ENCODE measurements at regions not wholly inside any gene's neighbourhood (a gene's known extent, or its start where the extent isn't known, plus 50 kb on each side); places are given as distances from the start of the nearest gene placed in this dataset.

DNA sequence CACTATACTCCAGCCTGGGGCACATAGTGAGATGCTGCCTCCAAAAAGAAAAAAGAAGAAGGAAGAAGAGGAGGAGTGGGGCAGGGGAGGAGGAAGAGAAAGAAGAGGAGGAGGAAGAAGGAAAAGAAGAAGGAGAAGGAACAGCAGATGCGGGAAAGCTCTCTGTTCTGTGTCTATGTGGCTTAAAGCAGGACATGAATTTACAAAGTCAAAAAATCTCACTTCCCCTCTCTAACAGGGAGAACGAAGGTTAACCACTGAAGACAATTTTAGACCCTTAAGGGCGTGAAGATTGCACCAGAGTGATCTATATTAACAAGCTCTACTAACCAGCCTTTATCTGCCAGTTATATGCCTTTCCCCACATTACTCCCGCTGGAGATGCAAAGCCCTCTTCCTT is 258.9 kb downstream of the METTL4 start:
- Histone ChIP-seq H3K4me1 (ENCODE audit: insufficient read depth) (no peaks in the 10 kb centered on the region), H3K36me3 (ENCODE audit: insufficient read depth) (no peaks in the 10 kb centered on the region), H3K4me3 (ENCODE audit: low read depth, low read length) (no peak overlapping the region), H3K27ac (ENCODE audit: low read depth) (no peak overlapping the region)
- 43% methylated on average over 4 of the region's 4 CpGs for WGBS
- DNase-seq (ENCODE audit: extremely low spot score): no peak

DNA sequence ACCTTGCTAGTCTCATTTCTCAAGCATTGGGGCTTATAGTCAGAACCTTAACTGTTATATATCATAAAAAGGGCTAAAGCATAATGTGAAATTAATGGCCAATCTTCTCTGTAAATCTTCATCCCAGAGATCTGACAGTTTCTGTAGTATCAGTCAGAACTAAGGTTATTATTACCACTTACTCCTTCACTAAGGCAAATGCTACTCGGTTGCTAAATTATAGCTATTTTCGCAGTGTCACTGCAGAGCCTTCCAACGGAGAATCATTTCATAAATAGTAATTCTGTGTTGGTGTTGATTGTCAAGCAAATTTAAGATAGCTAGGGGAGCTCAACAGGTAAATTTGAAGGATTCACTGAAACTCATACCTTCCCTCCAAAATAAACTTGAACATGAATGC is 258.0 kb downstream of the METTL4 start:
- Histone ChIP-seq H3K36me3 (ENCODE audit: insufficient read depth) (no peaks in the 10 kb centered on the region), H3K4me1 (ENCODE audit: insufficient read depth) (no peaks in the 10 kb centered on the region), H3K4me3 (ENCODE audit: low read depth, low read length) (no peak overlapping the region), H3K27ac (ENCODE audit: low read depth) (no peak overlapping the region)
- no peak for DNase-seq (ENCODE audit: extremely low spot score)
- 82% methylated on average over 3 of the region's 3 CpGs for WGBS

DNA sequence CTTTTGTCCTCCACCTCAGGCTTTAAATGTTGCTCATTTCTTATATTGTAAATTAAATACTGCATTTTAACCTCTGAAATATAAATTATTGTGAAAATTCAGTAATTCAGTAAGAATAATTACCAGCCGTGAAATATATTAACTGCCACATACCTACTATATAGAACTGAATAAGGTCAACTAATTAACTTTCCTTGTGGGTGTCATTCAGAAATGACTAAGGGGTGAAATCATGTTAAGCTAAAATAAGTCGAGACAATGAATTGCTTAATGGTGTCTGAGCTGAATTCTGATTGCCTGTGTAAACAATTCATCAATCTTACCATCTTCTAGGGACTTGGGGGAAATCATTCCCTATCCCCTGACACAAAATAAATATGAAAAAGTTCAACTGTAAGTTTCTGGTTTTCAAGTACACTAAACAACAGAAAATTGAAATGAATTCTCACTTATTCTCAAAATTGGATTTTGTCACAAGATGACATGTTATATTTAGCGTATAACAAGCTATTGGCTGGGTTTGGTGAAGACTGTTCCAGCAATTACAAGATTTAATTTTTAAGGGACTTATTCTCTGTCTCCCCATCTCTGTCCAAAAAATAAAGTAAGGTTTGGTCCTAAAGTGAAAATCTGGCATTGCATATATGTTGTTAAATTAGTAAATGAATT is 255.1 kb downstream of the METTL4 start:
- Histone ChIP-seq H3K27ac (ENCODE audit: low read depth) (no peak overlapping the region), H3K4me3 (ENCODE audit: low read depth, low read length) (no peak overlapping the region), H3K4me1 (ENCODE audit: insufficient read depth) (no peaks in the 10 kb centered on the region), H3K36me3 (ENCODE audit: insufficient read depth) (no peaks in the 10 kb centered on the region)
- WGBS: 77% methylated on average over 3 of the region's 3 CpGs
- DNase-seq (ENCODE audit: extremely low spot score): no peak

DNA sequence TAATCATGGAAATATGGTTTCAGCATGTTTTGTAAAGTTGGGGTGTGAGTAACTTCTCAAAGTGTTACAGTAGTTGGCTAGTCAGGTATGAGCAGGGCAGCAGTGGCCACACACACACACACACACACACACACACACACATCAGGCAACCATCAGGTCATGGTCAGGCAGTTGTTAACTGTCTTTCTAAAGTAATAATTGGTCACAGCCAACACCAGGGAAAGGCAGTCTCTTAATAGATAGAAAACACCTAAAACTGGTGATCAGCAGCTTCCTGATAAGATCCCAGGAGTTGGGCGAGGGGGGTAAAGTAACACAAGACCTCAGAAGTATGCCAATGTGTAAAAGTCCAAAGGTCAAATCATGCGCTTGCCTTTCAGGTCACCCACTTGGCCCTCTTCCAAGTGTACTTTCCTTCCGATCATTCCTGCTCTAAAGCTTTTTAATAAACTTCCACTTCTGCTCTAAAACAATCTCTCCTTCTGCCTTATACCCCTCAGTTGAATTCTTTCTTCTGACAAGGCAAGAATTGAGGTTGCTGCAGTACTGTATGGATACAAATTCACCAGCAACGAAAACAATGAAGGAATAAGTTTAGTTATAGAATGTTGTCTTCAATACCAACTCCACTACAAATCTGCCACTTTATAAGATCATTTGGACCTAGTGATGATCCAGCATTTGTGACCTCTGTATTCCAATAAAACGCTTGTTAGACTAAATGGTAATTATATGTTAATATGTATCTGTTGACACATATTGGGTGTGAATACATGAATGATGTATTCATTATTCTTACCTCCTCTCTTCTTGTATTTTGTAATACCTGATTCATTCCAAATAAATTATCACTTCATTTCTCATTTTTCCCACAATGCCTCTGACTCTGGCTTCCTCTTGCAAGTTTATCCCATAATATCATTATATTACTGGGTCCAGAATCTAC is 254.3 kb downstream of the METTL4 start:
- H3K4me1 ChIP-seq (ENCODE audit: insufficient read depth): no peaks in the 10 kb centered on the region
- no peaks in the 10 kb centered on the region for H3K36me3 ChIP-seq (ENCODE audit: insufficient read depth)
- H3K27ac ChIP-seq (ENCODE audit: low read depth): no peak overlapping the region
- no peak for DNase-seq (ENCODE audit: extremely low spot score)
- no peak overlapping the region for H3K4me3 ChIP-seq (ENCODE audit: low read depth, low read length)
- WGBS: 50% methylated on average over 5 of the region's 5 CpGs

DNA sequence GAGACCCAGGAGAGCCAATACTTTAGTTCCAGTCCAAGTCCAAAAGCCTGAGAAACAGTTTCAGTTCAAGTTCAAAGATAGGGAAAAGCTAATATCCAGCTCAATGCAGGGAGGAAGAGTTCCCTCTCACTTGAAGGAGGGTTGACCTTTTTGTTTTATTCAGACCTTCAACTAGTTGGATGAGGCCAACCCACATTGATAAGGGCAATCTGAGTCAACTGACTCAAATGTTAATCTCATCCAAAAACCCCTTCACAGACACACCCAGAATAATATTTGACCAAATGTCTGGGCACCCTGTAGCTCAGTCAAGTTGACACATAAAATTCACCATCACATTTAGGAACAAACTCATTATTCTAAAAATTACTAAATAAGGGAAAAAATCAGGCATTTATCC is 246.8 kb downstream of the METTL4 start:
- no peak overlapping the region for H3K27ac ChIP-seq (ENCODE audit: low read depth)
- H3K36me3 ChIP-seq (ENCODE audit: insufficient read depth): no peaks in the 10 kb centered on the region
- H3K4me1 ChIP-seq (ENCODE audit: insufficient read depth): no peaks in the 10 kb centered on the region
- no peak for DNase-seq (ENCODE audit: extremely low spot score)
- no peak overlapping the region for H3K4me3 ChIP-seq (ENCODE audit: low read depth, low read length)

DNA sequence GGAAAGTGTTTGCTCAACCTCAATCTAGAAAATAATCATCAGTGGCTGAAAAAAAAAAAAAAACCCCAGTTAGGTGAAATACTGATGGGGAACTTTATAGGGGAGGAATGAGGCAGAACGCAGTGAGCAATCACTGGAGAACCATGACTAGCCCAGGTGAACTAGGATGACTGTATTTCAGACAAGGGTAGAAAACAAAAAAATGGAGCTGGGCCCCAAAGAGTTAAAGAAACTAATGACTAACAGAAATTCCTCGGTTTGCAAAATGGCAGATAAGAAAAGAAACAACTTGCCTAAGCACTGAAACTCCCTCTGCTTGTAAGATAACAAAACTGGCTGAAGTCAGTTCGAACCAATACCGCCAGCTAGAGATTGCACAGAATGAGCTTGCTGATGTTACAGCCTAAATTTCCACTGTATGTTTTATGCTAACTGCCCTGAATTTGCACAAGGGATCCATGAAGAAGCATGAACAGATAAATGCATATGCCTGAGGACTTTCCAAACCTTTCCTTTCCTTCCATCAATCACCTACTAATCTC is 245.9 kb downstream of the METTL4 start:
- Histone ChIP-seq H3K4me3 (ENCODE audit: low read depth, low read length) (no peak overlapping the region), H3K4me1 (ENCODE audit: insufficient read depth) (no peaks in the 10 kb centered on the region), H3K36me3 (ENCODE audit: insufficient read depth) (no peaks in the 10 kb centered on the region), H3K27ac (ENCODE audit: low read depth) (no peak overlapping the region)
- no peak for DNase-seq (ENCODE audit: extremely low spot score)
- WGBS: 40% methylated on average over 4 of the region's 4 CpGs

DNA sequence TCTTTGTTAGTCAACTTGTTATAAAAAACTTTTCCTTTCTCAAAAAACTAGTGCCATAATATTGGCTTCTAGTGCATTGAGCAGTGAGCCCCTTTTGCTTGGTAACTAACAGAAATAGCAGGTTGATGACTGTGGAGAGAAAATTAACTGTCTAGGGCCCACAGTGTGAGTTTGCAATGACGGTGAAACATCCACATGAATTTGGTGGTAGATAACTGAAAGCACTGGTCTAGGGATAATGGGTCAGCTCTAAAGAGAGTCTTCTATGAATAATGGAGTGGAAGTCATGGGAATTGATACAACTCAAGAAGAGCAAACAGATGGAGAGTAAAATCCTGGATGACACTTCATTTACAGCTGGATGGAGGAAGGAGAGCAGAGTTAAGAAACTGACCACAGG is 245.4 kb downstream of the METTL4 start:
- Histone ChIP-seq H3K36me3 (ENCODE audit: insufficient read depth) (no peaks in the 10 kb centered on the region), H3K4me3 (ENCODE audit: low read depth, low read length) (no peak overlapping the region), H3K27ac (ENCODE audit: low read depth) (no peak overlapping the region), H3K4me1 (ENCODE audit: insufficient read depth) (no peaks in the 10 kb centered on the region)
- no peak for DNase-seq (ENCODE audit: extremely low spot score)
- WGBS: 82% methylated on average over 1 of the region's 1 CpG

DNA sequence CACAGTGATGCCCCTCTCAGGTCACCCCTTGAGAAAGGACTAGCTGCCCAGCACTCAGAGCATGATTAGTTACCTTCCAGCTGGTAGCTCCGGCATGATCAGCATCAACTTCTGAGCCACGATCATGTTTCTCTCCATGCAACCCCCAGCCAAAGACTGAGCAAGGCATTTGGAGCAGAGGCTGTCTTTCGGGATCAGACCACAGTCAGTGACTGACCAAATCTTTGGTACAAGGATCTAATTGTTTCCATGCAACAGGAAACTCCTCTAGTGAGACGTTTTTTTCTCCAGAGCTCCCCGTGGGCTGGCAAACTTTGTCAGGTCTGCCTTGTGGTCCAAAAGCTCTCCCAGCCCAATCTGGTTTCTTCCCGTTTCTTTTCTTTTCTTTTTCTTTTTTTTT is 244.3 kb downstream of the METTL4 start:
- H3K36me3 ChIP-seq (ENCODE audit: insufficient read depth): no peaks in the 10 kb centered on the region
- no peak overlapping the region for H3K4me3 ChIP-seq (ENCODE audit: low read depth, low read length)
- DNase-seq (ENCODE audit: extremely low spot score): no peak
- no peak overlapping the region for H3K27ac ChIP-seq (ENCODE audit: low read depth)
- H3K4me1 ChIP-seq (ENCODE audit: insufficient read depth): no peaks in the 10 kb centered on the region
- WGBS: 44% methylated on average over 6 of the region's 6 CpGs

DNA sequence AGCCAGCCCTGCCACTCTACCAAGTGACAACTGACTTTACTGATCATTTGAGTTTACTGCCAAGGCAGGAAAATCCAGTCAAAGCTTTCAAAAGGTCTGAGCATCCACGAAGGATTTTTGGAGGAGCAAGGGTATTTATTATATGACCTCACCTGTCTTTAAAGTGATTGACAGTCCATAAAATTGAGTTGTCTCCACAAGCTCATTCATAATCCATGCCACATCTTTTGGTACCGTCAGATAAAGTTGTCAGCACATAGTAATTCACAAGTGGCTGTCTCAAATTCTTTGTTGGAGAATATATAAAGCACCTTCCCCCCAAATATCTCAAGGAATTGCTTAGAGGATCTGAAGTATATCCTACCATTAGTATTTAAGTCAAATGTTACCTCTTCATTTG is 240.5 kb downstream of the METTL4 start:
- Histone ChIP-seq H3K4me1 (ENCODE audit: insufficient read depth) (no peaks in the 10 kb centered on the region), H3K27ac (ENCODE audit: low read depth) (no peak overlapping the region), H3K4me3 (ENCODE audit: low read depth, low read length) (no peak overlapping the region), H3K36me3 (ENCODE audit: insufficient read depth) (no peaks in the 10 kb centered on the region)
- WGBS: 25% methylated on average over 2 of the region's 2 CpGs
- DNase-seq (ENCODE audit: extremely low spot score): no peak

DNA sequence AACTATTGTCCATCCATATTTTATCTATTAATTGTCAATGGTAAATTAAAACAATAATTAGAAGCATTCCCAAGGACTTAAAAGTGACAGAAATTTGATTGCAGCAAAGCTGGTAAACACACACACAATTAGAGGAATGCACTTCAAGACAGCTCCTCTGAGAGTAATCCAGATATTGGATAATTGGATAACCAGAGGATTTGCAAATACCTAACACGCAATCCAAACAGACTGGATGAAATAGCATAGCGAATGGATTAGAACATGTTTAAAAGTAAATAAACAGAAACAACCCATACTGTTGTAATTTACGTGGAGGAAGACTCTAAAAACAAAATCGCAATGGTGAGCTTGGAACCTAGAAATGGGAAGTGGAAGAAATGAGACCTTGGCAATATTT is 239.8 kb downstream of the METTL4 start:
- 82% methylated on average over 4 of the region's 4 CpGs for WGBS
- no peak overlapping the region for H3K4me3 ChIP-seq (ENCODE audit: low read depth, low read length)
- no peaks in the 10 kb centered on the region for H3K36me3 ChIP-seq (ENCODE audit: insufficient read depth)
- no peak for DNase-seq (ENCODE audit: extremely low spot score)
- H3K4me1 ChIP-seq (ENCODE audit: insufficient read depth): no peaks in the 10 kb centered on the region
- no peak overlapping the region for H3K27ac ChIP-seq (ENCODE audit: low read depth)

DNA sequence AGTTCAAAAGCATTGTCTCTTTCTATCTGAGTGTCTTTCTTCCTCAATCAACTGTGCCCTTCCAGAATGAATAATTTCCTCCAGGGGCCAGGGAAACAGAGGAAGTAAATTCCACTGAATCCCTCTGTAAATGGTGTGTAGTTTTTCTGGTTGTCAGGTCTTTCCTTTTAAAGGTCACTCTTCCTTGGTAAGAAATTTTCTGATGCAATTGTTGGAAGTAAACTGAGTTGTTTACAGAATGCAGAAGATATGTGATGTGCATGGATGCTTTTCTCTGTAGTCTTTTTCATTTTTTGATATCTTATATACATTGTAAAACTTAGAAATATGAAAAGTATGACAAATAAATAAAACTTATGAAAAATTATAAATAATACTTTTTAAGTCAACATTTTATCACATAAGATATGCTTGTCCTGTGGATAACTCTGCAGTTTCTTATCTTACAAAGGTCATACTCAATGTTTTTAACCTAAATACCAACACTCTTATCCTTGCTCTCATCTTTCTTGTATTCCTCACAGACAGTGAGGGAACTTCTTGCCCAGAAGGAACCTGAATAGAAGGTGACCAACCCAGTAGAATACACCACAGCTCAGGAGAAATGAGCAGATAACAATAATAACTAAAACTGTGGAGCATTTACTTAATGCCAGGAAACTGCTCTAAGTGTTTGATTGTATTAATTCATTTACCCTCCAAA is 234.5 kb downstream of the METTL4 start:
- Histone ChIP-seq H3K36me3 (ENCODE audit: insufficient read depth) (no peaks in the 10 kb centered on the region), H3K4me3 (ENCODE audit: low read depth, low read length) (no peak overlapping the region), H3K27ac (ENCODE audit: low read depth) (no peak overlapping the region), H3K4me1 (ENCODE audit: insufficient read depth) (no peaks in the 10 kb centered on the region)
- DNase-seq (ENCODE audit: extremely low spot score): no peak

DNA sequence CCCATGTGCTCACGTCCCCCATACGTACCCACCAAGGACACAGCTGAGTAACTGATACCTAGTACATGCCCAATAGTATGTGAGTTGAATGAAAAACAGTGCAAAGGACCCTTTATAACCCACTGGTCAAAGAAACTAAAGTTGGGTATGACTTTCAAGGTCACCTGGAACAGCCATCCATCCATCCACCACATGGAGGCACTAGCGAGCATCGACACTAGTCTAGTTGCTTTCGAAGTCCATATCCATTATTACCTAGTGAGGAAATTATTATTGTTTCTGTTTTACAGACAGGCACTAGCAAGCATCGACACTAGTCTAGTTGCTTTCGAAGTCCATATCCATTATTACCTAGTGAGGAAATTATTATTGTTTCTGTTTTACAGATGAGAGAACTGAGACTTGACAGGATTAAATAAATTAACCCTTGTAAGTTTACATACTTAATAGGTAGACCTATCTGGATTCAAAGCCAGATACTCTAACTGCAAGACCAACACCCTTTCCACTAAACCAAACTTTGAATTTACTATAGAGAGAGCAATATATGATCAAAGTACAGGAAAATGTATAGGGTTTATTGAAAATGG is 233.7 kb downstream of the METTL4 start:
- H3K4me3 ChIP-seq (ENCODE audit: low read depth, low read length): no peak overlapping the region
- no peak overlapping the region for H3K27ac ChIP-seq (ENCODE audit: low read depth)
- H3K4me1 ChIP-seq (ENCODE audit: insufficient read depth): no peaks in the 10 kb centered on the region
- WGBS: 43% methylated on average over 7 of the region's 7 CpGs
- no peaks in the 10 kb centered on the region for H3K36me3 ChIP-seq (ENCODE audit: insufficient read depth)
- no peak for DNase-seq (ENCODE audit: extremely low spot score)

DNA sequence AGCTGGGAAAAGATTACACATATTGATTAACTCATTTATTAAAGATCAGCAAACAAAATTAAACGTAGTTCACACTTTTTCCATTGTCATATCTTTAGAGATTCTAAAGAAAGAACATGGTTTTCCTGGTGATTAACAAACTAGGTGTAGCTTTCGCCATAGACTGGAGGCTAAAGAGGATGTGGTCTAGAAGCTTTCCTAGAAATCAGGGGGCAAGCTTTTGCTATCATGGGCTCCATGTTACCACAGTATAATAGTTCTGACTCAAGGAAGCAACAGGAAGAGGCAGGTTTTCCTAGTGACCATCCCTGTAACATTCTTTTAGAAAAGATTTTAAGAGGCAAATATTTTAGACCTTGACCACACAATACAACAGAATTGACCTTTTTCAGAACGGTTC is 232.7 kb downstream of the METTL4 start:
- H3K27ac ChIP-seq (ENCODE audit: low read depth): no peak overlapping the region
- H3K4me1 ChIP-seq (ENCODE audit: insufficient read depth): no peaks in the 10 kb centered on the region
- no peak for DNase-seq (ENCODE audit: extremely low spot score)
- 83% methylated on average over 3 of the region's 3 CpGs for WGBS
- no peaks in the 10 kb centered on the region for H3K36me3 ChIP-seq (ENCODE audit: insufficient read depth)
- H3K4me3 ChIP-seq (ENCODE audit: low read depth, low read length): no peak overlapping the region

All from urinary bladder (tissue), 3 donors.